NCI-H345 (cell line): ENCODE measurements at regions not wholly inside any gene's neighbourhood (a gene's known extent, or its start where the extent isn't known, plus 50 kb on each side); places are given as distances from the start of the nearest gene placed in this dataset.

Experiments used
- DNase-seq: peaks from one replicate; lab custom pipeline; 2025; lab: John Stamatoyannopoulos, UW

DNA sequence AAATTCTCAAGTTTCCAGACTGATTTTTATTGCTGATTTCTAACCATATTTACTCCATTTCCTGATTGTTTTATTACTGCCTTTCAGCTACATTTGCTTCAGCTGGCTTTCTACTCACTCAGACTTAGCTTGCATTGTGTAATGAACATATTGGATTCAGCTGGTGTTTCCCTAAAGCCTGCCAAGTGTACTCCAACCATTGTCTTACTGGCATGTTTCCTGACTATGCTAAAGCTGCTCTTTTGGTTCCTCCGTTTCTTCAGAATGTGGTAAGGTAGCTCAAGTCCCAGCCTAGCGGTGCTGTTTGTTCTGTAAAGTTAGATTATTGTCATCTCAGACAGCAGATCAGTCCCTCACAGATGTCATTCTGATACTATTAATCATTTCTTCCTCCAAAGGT is 53.1 kb upstream of the GLRA2 start:
- DNase-seq = no peak

DNA sequence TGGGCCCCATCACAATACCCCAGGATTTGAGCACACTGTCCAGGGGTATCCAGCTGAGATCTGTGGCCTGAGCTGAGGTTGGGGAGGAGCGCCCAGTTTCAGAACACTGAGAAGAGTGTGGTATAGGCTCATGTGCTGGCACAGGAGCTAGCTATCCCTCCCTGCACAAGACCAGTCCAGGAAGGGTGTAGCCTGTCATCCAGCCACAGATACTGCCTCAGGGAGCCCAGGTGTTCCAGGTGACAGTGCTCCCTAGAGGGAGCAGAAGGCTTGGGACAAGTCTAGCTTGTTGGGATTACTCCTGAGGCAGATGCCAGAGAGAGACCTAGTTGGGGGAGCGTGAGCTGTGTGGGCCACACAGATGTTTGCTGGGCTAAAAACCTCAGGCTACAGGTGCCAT is 79.6 kb upstream of the GLRA2 start:
- DNase-seq = no peak

DNA sequence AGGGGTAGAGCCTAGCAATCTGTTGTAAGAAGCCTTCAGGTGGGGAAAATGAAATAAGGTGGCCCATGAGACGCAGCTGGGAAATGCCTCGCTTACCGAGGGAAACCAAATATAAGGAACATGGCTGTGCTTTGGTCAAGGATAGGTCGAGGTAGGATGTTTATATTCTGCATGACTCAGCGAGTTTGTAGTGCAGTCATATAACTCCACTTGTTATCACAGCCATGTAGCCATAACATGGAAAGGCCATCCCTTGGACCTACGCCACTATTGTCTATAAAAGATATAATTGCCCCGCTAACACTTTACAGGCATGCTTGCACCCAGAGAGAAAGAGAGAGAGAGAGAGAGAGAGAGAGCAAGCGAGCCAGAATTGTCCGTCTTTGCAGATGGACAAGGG is 80.9 kb upstream of the GLRA2 start:
- no peak for DNase-seq

DNA sequence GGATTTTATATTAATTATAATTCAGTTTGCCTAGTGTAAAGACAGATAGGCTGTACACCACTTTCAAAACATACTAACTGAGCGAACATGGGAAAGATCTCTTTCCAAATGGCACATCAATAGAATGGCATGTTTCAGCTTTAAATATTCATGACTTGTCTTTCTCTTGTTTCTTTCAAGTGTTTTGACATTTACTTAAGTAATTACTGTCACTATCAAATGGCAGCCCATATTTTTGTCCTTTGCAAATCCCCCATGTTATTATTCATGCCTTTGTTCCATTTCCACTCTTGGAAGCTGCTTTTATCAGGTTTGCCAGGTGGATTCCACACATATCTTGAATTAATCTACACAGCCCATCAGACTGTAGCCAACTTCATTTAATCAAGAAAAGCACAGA is 89.2 kb upstream of the GLRA2 start:
- peak; percentile 2 for DNase-seq

DNA sequence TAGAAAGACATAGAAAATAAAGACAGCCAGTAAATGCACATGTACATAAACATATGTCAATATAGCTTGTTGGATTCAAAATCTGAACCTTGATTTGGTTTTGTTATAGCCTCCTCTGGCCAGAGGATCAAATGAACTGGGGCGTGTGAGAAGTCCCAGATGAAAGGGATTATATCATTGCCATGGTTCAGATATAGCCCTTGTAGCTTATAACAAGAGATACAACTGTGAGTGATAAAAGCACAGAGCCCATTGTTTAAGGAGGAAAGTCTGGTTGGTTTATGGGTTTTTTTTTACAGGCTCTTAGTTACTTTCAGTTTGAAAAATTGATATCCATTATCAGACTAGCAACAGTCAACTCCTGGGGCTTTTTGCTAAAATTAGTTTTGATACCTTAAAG is 101.7 kb upstream of the GLRA2 start:
- no peak for DNase-seq

DNA sequence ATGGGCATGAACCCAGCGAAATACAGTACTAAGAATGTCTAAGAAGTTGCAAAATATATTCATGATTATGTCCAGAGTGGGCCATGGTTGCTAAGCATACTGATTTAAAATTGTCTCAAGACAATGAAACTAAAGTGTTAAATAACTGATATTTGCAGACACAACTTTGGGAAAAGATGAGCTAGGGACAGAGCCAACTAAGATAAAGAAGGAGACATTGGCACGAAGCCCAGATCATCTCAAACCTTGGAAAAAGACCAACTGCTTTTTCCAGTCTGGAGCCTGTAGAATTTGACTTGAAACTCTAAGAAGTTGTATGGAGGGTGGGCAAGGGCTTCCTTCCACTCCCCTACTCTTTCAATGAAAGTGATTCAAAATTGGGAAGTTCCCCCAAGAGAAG is 108.5 kb upstream of the GLRA2 start:
- DNase-seq = peak; percentile 14

DNA sequence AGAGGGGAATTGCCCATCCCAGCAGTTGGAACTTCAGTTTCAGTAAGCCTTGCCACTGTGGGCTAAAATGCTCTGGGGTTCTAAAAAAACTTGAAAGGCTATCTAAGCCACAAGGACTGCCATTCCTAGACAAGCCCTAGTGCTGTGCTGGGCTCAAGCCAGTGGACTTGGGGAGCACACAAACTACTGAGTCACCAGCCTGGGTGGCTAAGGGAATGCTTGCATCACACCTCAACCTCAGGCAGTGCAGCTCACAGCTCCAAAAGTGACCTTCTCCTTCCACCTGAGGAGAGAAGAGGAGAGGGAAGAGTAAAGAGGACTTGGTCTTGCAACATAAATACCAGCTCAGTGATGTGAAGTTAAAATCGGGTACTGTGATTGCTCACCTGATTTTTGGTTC is 116.7 kb upstream of the GLRA2 start:
- DNase-seq = no peak

DNA sequence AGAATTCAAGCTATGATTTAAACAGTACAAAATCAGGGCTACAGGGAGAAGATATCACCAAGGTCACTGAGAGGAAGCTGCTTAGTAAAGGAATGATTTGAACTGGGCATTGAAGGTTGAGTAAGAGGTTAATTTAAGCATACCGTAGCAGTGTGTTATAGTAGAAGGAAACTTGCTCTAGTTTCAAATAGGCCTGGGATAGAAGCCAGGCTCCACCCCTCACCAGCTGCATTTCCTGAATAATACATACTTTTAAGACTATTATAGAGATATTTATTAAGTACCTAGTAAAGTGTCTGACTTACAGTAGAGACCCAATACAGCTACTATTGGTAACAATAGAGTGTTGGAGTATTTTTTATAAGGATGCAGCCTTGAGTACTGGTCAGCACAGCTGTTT is 118.0 kb upstream of the GLRA2 start:
- no peak for DNase-seq

DNA sequence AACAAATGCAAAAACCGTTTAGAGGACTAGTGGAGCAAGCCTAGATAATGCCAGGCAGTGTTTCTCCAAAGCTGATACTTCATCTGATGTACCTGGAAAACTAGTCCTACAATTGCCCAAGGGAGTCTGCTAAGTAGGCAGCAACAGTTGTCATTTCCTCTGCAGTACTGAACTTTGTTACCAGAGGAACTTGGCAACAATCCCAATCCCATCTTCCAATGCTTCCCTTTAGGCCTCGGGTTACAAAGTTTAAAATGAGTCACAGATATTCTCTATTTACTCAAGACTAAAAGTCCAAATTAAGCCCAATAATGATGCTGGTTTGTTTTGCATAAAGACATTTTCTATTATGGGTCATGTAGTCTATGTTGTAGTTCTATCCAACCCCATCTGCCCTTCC is 120.0 kb upstream of the GLRA2 start:
- no peak for DNase-seq

DNA sequence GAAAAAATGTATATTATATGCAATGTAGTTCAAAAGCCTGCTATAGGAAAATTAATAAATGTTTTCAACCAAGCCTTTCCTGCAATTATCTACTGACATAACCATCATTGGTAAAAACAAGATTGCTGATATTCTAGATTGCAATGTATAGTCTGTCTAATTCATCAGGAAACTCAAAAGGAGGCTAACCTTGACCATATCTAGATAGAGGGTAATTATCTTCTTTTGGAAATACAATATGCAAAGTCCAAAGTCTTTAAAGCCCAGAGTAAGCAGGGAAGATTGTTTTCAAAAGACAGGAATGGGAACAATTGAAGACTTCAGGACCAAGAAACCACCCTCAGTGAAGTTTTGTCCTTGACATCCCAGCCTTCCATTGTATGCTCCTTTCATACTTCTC is 123.1 kb upstream of the GLRA2 start:
- no peak for DNase-seq

DNA sequence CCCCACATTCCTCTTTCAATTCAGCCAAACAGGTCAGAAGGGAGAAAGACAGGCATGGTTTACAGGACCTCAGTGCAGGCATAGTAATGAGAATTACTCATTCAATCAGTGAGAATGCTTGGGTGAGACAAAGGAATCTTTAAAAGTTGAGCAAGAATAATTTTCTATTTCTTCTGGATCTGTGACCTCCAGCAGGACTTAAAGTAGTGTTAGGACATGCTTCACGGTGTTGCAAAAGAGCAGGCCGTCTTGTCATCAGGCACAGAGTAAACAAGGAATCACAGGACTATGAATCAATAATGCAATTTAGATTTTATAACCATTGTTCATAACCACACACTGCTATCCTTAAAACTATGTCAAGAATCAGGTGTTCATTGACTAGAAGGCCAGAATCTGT is 130.6 kb upstream of the GLRA2 start:
- no peak for DNase-seq

DNA sequence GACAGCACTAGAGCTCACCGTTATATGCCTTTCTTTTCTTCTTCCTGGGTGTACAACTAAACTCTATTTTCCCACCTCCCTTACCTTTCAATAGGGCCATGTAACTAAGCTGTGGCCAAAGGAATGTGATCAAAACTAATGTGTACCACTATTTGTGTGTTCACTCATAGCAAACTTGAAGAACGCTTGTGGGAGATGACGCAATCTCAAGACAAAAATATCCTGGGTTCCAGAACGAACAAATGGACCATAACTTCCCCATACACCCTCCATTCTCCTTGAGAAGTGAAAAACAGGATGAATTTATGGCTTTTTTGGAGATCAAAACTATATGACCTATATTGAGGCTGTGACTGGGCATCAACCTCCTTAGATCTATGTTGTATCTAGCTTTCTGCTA is 139.7 kb upstream of the GLRA2 start:
- DNase-seq = no peak

DNA sequence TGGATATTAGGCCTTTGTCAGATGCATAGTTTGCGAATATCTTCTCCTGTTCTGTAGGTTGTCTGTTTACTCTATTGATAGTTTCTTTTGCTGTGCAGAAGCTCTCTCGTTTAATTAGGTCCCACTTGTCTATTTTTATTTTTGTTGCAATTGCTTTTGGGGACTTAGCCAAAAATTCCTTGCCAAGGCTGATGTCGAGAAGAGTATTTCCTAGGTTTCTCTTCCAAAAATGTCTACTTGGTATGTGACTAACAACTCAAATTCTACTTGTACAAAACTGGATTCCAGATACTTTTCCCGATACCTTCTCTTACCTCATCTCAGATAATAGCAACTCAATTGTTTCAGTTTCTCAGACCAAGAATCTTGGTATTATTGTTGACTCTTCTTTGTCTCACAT is 142.4 kb upstream of the GLRA2 start:
- no peak for DNase-seq

DNA sequence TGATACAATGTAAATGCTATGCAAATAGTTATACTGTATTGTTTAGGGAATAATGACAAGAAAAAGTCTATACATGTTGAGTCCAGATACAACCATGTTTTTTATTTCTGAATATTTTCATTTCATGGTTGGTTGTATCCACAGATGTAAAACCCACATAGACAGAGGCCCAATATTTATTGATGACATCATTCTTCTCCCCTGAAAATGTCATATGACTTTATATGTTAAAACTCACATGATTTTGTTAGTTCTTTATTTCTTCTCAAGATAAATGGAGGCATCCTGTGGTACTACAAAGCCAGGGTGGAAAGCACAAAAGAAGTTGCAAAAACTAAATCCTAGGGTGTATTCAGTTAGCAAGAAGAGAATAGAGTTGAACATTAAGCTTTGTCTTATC is 149.3 kb upstream of the GLRA2 start:
- DNase-seq = no peak

DNA sequence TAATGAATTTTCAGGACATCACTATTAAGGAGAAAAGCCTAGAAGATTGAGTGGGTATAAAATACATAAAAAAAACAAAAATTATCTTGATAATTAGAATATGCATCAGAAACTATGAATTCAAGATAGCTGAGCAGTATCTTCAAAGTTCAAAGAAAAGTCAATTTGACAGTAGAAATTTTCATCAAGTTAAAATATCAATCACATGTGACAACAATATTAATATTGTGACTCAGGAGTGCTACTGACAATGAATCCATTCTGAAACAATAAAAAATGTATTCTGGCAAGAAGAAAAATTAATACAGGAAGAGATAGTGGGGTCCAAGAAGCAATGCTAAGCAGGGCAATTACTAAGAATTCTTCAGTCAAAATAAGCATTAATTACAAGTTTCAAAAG is 151.9 kb upstream of the GLRA2 start:
- no peak for DNase-seq

DNA sequence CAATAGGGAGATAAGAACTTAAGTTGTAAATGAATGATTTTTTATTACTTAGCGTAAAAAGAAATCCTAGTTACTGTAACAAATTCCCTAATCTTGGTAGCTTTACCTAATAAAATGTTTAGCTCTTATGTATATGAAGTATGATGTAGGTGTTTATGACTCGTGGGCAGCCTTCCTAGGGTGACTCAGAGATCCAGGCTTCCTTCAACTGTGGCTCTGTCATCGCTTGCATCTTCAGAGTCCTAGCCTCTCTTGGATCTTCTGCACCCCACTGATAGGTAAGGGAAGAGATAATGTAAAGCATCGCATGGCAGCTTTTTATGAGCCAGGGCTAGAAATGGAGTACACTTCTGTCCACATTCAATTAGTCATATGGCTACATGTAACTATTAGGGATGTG is 165.6 kb upstream of the GLRA2 start:
- no peak for DNase-seq

DNA sequence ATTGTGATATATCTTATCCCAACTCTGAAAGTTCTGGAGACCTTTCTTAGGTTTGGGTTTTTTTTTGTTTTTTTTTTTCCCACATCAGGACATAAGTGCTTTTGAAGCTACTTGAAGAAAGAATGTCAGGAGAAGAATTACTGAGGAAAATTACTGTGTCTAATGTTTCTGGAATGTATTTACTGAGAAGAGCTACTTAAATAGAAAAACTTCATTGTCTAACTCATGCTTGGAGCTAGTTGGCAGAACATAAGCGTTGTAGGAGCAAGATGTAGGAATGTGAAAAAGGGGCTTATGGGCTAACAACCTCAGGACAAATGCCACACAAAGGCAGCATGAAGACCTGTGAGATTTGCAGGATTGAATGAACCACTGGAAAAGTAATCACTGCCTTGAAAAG is 166.6 kb upstream of the GLRA2 start:
- no peak for DNase-seq

DNA sequence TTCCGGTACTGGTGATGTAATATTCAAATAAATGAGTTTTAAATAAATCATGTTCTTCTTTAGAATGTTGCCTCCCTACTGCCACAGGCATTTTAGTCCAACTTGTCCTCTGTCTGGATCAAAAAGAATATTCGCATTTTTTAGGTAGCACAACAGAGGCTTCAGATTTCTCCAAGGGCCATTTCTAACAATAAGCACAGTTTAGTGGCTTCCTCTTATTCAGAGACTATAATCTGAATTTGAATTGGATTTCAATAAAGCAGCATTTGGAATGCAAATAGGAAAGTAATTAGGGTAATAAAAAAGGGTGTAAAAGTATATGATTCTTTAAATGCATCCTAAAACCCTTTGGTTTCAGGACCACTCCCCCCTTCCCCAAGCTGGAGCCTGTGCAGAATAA is 167.9 kb upstream of the GLRA2 start:
- DNase-seq = no peak

DNA sequence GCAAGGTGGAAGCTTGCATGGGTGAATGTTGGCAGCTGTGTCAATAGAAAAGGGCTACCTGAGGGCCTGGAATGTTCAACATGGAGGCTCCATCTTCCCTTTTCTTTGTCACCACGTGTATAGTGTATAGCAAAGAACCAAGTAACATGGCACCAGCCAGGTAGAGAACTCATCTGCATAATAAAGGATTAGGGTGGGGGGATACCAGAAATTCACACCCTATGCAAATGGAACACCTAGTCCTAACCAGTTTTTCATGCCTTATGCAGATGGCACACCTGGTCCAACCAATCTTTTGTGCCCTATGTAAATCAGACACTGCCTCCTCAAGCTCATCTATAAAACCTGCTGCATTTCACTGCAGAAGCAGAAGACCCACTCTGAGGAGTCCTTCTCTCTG is 169.6 kb upstream of the GLRA2 start:
- DNase-seq = no peak

DNA sequence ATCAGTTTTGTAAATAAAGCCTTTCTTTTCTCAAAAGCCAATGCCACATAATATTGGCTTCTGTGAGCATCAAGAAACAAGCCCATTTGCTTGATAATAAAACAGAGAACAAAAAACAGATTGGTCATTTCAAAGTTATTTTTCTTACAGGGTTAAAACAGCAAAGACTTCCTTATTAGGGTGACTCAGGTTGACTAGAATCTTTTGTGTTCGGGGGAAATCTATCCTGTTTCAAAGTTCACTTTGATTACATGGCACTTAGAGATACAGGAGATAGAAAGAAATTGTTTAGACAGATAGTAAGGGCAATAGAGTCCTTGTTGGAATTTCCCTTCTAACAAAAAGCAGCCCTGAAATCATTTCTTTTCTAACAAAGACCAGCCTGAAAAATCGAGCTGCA is 170.0 kb upstream of the GLRA2 start:
- no peak for DNase-seq

DNA sequence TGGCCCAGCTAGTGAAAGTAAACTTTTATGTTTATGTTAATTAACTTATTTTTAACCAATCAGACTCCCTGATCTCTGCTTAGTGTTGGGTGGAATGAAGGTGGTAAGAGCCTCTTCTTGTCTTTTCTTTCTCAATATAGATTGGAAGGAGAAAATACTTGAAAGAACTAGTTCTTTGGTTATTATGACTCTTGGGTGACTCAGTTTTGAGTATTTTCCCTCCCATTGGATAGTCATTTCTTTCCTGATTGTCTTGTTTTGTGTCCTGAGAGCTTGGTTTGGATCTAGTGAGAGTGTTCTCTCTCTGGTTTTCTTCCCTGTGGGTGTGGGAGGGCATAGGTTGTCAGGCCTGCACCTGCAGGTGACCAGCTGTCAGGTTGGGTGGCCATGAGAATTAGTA is 172.0 kb upstream of the GLRA2 start:
- DNase-seq = no peak

DNA sequence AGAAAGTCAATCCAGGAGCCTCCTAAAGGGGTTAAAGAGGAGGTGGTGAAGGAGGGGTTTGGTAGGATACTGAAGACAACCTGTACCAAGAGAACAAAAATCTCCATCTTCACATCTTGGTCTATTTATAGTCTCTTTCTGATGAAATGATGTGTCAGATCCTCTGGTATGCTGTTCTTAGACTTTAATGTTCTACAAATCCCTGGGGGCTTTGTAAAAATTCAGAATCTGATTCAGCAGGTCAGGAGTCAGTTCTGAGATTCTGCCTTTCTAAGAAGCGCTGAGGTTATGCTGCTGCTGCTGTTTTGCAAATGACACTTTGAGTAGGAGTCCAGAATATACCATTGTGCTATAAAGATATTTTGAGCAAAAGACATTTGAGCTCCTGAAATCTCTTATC is 172.9 kb upstream of the GLRA2 start:
- DNase-seq = no peak

DNA sequence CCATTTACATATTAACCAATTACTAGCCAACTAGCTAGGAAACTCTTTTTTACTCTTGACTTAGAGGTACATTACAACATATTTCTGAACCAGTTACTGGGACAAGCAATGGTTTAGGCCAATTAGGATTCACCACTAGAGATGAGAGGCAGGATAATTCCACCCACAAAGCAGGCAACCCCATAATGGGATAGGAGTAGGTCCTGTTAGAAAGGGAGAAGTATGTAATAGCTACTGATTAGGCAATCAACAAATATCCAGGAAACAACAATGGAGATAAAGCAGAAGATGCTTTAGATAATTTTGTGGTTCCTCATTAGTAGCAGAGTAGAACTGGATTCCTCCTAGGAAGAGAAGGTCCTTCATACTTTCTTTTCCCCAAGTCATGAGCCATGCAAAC is 173.8 kb upstream of the GLRA2 start:
- DNase-seq = no peak

DNA sequence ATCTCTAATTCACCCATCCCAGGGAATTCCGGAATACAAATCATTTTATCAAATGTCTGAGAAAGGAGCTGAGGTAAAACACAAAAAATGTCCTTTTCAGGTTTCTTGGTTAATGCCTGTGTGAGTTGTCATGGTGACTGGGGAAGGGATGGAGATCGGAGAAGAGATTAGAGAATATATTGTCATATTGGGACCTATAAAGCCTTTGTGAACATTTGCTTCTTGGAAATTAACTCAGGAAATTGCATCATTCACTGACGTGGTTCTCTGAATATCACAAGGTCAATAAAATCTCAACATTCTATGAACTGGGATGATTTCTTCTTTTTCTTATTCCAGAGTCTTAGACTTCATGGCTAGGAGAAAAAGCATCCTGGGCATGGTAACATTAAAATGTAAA is 174.8 kb upstream of the GLRA2 start:
- DNase-seq = no peak

DNA sequence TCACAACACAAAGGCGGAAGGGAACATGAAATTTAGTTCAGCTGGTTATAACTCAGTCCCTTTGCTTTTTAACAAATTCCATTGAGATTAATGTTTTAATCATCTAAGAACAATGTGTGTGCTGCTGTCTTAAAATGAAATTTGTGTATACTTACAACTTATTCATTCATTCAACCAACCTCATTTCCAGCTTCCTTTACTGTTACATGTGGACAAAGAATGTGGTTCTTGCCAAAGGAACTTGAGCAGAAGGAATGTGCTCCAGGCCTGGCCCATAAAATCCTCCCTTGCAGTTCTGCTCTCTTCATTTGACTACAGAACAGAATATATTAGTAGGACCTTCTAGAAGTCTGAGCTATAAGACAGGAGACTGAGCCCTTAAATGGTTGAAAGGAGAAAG is 176.8 kb upstream of the GLRA2 start:
- DNase-seq = no peak
